Activated naive CD4-positive, alpha-beta T cell treated with anti-CD3 and anti-CD28 coated beads, Interleukin-2, amount 50 U/mL, for 72 hours (primary cell): ENCODE measurements at regions not wholly inside any gene's neighbourhood (a gene's known extent, or its start where the extent isn't known, plus 50 kb on each side); places are given as distances from the start of the nearest gene placed in this dataset.
A peak's percentile ranks its signal among the peaks of the same experiment; 100 is the strongest.
"Not testable (repeated sequence)": the region's sequence is repeated elsewhere in the genome, so short reads cannot be mapped to it uniquely, and the experiment has no call there.

Source experiments
- ATAC-seq, 2 donors: fragments of 150-1000 bp; cut with Tn5 transposase; 2 replicates each; pipeline ENCODE4 v1.10.0; 2021; ENCODE audit warnings: mild to moderate bottlenecking in 2 of 2, moderate library complexity in 2 of 2
- DNase-seq, 2 donors: peaks; one replicate each; pipeline ENCODE4 v3.0.0; 2021 to 2022; ENCODE audit warnings: low spot score in 2 of 2
- H3K27ac Mint-ChIP-seq, 2 donors: one replicate each; pipeline ENCODE4 v1.8.0; 2022; ENCODE audit warnings: mild to moderate bottlenecking in 2 of 2, mixed read lengths in 2 of 2
- H3K36me3 Mint-ChIP-seq, 2 donors: one replicate each; pipeline ENCODE4 v1.8.0; 2022; ENCODE audit warnings: mixed read lengths in 2 of 2
- H3K9me3 Mint-ChIP-seq, 2 donors: one replicate each; pipeline ENCODE4 v1.8.0; 2022; ENCODE audit warnings: mixed read lengths in 2 of 2

- no peak overlapping the region for H3K27ac Mint-ChIP-seq
- ATAC-seq (no peak), DNase-seq (no peak)
- no peaks in the 10 kb centered on the region for H3K36me3 Mint-ChIP-seq
- H3K9me3 Mint-ChIP-seq: no peaks in the 10 kb centered on the region
Measured at GRCh38 chr4:77220828-77221613, 64.0 kb downstream of the CCNG2 start.

GRCh38 chr4:77225022-77225421, 68.0 kb downstream of the CCNG2 start:
- Mint-ChIP-seq H3K36me3 (peaks cover 0 to 6% of the 10 kb centered on the region in 2 donors), H3K9me3 (peaks cover 0 to 9% of the 10 kb centered on the region in 2 donors), H3K27ac (no peak overlapping the region)
- DNase-seq (no peak), ATAC-seq (peak in 1 of 2 donors; percentile 61)

- H3K9me3 Mint-ChIP-seq: peaks cover 0 to 9% of the 10 kb centered on the region in 2 donors
- H3K36me3 Mint-ChIP-seq: peaks cover 0 to 6% of the 10 kb centered on the region in 2 donors
- no peak for DNase-seq
- ATAC-seq: no peak
- H3K27ac Mint-ChIP-seq: no peak overlapping the region
Measured at GRCh38 chr4:77226939-77227705, 70.1 kb downstream of the CCNG2 start.

GRCh38 chr4:77229433-77229832, 72.4 kb downstream of the CCNG2 start:
- H3K9me3 Mint-ChIP-seq: peaks cover 0 to 9% of the 10 kb centered on the region in 2 donors
- DNase-seq (no peak), ATAC-seq (no peak)
- no peak overlapping the region for H3K27ac Mint-ChIP-seq
- H3K36me3 Mint-ChIP-seq: peaks cover 0 to 6% of the 10 kb centered on the region in 2 donors

- Mint-ChIP-seq H3K27ac (no peak overlapping the region), H3K36me3 (peaks cover 0 to 4% of the 10 kb centered on the region in 2 donors), H3K9me3 (peaks cover 0 to 9% of the 10 kb centered on the region in 2 donors)
- DNase-seq (no peak), ATAC-seq (peak in 1 of 2 donors; percentile 47)
Measured at GRCh38 chr4:77232653-77233052, 75.6 kb downstream of the CCNG2 start.

GRCh38 chr4:77235289-77235854, 78.4 kb downstream of the CCNG2 start:
- ATAC-seq (no peak), DNase-seq (no peak)
- Mint-ChIP-seq H3K36me3 (no peaks in the 10 kb centered on the region), H3K9me3 (no peaks in the 10 kb centered on the region), H3K27ac (no peak overlapping the region)

- Mint-ChIP-seq H3K27ac (no peak overlapping the region), H3K9me3 (no peaks in the 10 kb centered on the region), H3K36me3 (no peaks in the 10 kb centered on the region)
- no peak for ATAC-seq
- DNase-seq: no peak
Measured at GRCh38 chr4:77236806-77237205, 79.8 kb downstream of the CCNG2 start.

- Mint-ChIP-seq H3K9me3 (no peaks in the 10 kb centered on the region), H3K36me3 (no peaks in the 10 kb centered on the region), H3K27ac (no peak overlapping the region)
- DNase-seq (peak in 1 of 2 donors; percentile 74), ATAC-seq (peak; percentile 66 to 81)
Measured at GRCh38 chr4:77240469-77241066, 83.6 kb downstream of the CCNG2 start.

GRCh38 chr4:77248805-77249204, 91.8 kb downstream of the CCNG2 start:
- Mint-ChIP-seq H3K36me3 (no peaks in the 10 kb centered on the region), H3K27ac (no peak overlapping the region), H3K9me3 (no peaks in the 10 kb centered on the region)
- no peak for ATAC-seq
- no peak for DNase-seq

GRCh38 chr4:77251751-77252150, 94.7 kb downstream of the CCNG2 start:
- ATAC-seq (no peak), DNase-seq (no peak)
- H3K27ac Mint-ChIP-seq: no peak overlapping the region

GRCh38 chr4:77263247-77263646, 106.2 kb downstream of the CCNG2 start:
- DNase-seq (no peak), ATAC-seq (no peak)
- Mint-ChIP-seq H3K27ac (no peak overlapping the region), H3K36me3 (no peaks in the 10 kb centered on the region), H3K9me3 (peaks cover 6 to 7% of the 10 kb centered on the region in 2 donors)

More at GRCh38 chr4:77251751-77252150, 94.7 kb downstream of the CCNG2 start:
- H3K36me3 Mint-ChIP-seq: no peaks in the 10 kb centered on the region
- no peaks in the 10 kb centered on the region for H3K9me3 Mint-ChIP-seq

GRCh38 chr4:77263976-77264375, 107.0 kb downstream of the CCNG2 start:
- H3K27ac Mint-ChIP-seq, H3K9me3 Mint-ChIP-seq, H3K36me3 Mint-ChIP-seq, DNase-seq, ATAC-seq: not testable (repeated sequence)

- H3K36me3 Mint-ChIP-seq: no peaks in the 10 kb centered on the region
- DNase-seq (no peak), ATAC-seq (no peak)
- H3K9me3 Mint-ChIP-seq: peaks cover 6 to 7% of the 10 kb centered on the region in 2 donors
- no peak overlapping the region for H3K27ac Mint-ChIP-seq
Measured at GRCh38 chr4:77264826-77265225, 107.8 kb downstream of the CCNG2 start.

GRCh38 chr4:77268108-77268507, 111.1 kb downstream of the CCNG2 start:
- no peak for DNase-seq
- ATAC-seq: no peak
- Mint-ChIP-seq H3K9me3 (peaks cover 6 to 7% of the 10 kb centered on the region in 2 donors), H3K27ac (no peak overlapping the region), H3K36me3 (no peaks in the 10 kb centered on the region)

GRCh38 chr4:77269505-77269904, 112.5 kb downstream of the CCNG2 start:
- Mint-ChIP-seq H3K27ac (no peak overlapping the region), H3K9me3 (no peaks in the 10 kb centered on the region), H3K36me3 (no peaks in the 10 kb centered on the region)
- DNase-seq (no peak), ATAC-seq (no peak)

GRCh38 chr4:77273412-77273811, 116.4 kb downstream of the CCNG2 start:
- ATAC-seq: no peak
- no peaks in the 10 kb centered on the region for H3K9me3 Mint-ChIP-seq
- no peaks in the 10 kb centered on the region for H3K36me3 Mint-ChIP-seq
- H3K27ac Mint-ChIP-seq: no peak overlapping the region
- DNase-seq: no peak

GRCh38 chr4:77279114-77279513, 122.1 kb downstream of the CCNG2 start:
- not testable (repeated sequence) for DNase-seq, H3K27ac Mint-ChIP-seq, H3K9me3 Mint-ChIP-seq, H3K36me3 Mint-ChIP-seq, ATAC-seq
